Liver (tissue), 8 donors: ENCODE measurements at regions not wholly inside any gene's neighbourhood (a gene's known extent, or its start where the extent isn't known, plus 50 kb on each side); places are given as distances from the start of the nearest gene placed in this dataset.

Experiments
- DNase-seq: peaks from one replicate; pipeline ENCODE4 v3.0.0-alpha.2; 2017; ENCODE audit warnings: low spot score
- H3K27ac ChIP-seq, 2 donors: one replicate each; pipeline ENCODE4 v1.7.0; 2013; ENCODE audit warnings: inconsistent platforms in 2 of 2, low read length in 2 of 2, control low read depth in 1 of 2, low read depth in 1 of 2, mild to moderate bottlenecking in 1 of 2
- H3K27me3 ChIP-seq, 4 donors: one replicate each; pipeline versions ENCODE4 v1.6.1 to v1.7.0; 2013; ENCODE audit warnings: low read length in 3 of 4, inconsistent platforms in 1 of 4, mild to moderate bottlenecking in 1 of 4, moderate library complexity in 1 of 4; ENCODE audit not compliant: control insufficient read depth in 4 of 4, insufficient read depth in 4 of 4
- H3K36me3 ChIP-seq, 4 donors: one replicate each; pipeline versions ENCODE4 v1.6.1 to v1.7.0; 2013; ENCODE audit warnings: low read length in 3 of 4, mild to moderate bottlenecking in 3 of 4, low read depth in 1 of 4, moderate library complexity in 1 of 4; ENCODE audit not compliant: control insufficient read depth in 4 of 4, insufficient read depth in 3 of 4
- H3K4me1 ChIP-seq, 4 donors: one replicate each; pipeline versions ENCODE4 v1.6.1 to v1.7.0; 2013; ENCODE audit warnings: low read length in 3 of 4, mild to moderate bottlenecking in 3 of 4, moderate library complexity in 1 of 4; ENCODE audit not compliant: control insufficient read depth in 4 of 4, insufficient read depth in 4 of 4
- H3K4me3 ChIP-seq, 3 donors: one replicate each; pipeline versions ENCODE4 v1.6.1 to v1.7.0; 2013; ENCODE audit warnings: low read length in 3 of 3, control low read depth in 1 of 3, low read depth in 1 of 3, mild to moderate bottlenecking in 1 of 3
- H3K9ac ChIP-seq, 2 donors: one replicate each; pipeline ENCODE4 v1.7.0; 2013; ENCODE audit warnings: low read length in 2 of 2, mild to moderate bottlenecking in 2 of 2, moderate library complexity in 2 of 2, control low read depth in 1 of 2, low read depth in 1 of 2
- H3K9me3 ChIP-seq, 4 donors: one replicate each; pipeline versions ENCODE4 v1.6.1 to v1.7.0; 2013; ENCODE audit warnings: low read length in 3 of 4; ENCODE audit not compliant: control insufficient read depth in 4 of 4
- FOXA1 ChIP-seq: IDR thresholded peaks from 2 replicates; pipeline ENCODE4 v1.6.1; 2016; ENCODE audit warnings: antibody characterized with exemption
- FOXA2 ChIP-seq: IDR thresholded peaks from 2 replicates; pipeline ENCODE4 v1.6.1; 2016; ENCODE audit warnings: antibody characterized with exemption
- GABPA ChIP-seq, 2 donors: IDR thresholded peaks in 1 of 2; conservative IDR thresholded peaks in 1 of 2; 2 replicates each; pipeline ENCODE4 v1.6.1; 2016; ENCODE audit warnings: antibody characterized with exemption in 2 of 2, mild to moderate bottlenecking in 1 of 2, moderate library complexity in 1 of 2
- HNF4G ChIP-seq: IDR thresholded peaks from 2 replicates; pipeline ENCODE4 v1.6.1; 2016; ENCODE audit warnings: antibody characterized with exemption
- NR2F2 ChIP-seq: IDR thresholded peaks from 2 replicates; pipeline ENCODE4 v1.6.1; 2016; ENCODE audit warnings: antibody characterized with exemption
- RAD21 ChIP-seq, 2 donors: IDR thresholded peaks; 2 replicates each; pipeline ENCODE4 v1.6.1; 2016; ENCODE audit warnings: antibody characterized with exemption in 2 of 2, mild to moderate bottlenecking in 2 of 2
- RXRA ChIP-seq, 2 donors: IDR thresholded peaks; 2 replicates each; pipeline ENCODE4 v1.6.1; 2017 to 2018; ENCODE audit warnings: antibody characterized with exemption in 2 of 2, mild to moderate bottlenecking in 1 of 2
- SP1 ChIP-seq: IDR thresholded peaks from 2 replicates; pipeline ENCODE4 v1.6.1; 2018; ENCODE audit warnings: antibody characterized with exemption, mild to moderate bottlenecking
- TAF1 ChIP-seq: conservative IDR thresholded peaks from 2 replicates; pipeline ENCODE4 v1.6.1; 2016; ENCODE audit warnings: antibody characterized with exemption, mild to moderate bottlenecking
- YY1 ChIP-seq: IDR thresholded peaks from 2 replicates; pipeline ENCODE4 v1.6.1; 2016; ENCODE audit warnings: antibody characterized with exemption, mild to moderate bottlenecking
- WGBS: extraction: QIAGEN DNeasy Blood & Tissue Kit; methylation state at CpG from one replicate; pipeline ENCODE4 v1.1.7; 2013; 5-methylcytosine and 5-hydroxymethylcytosine counted together
- TF ChIP-seq, protein P1 (sequence below): fragments of 150-350 bp; IDR thresholded peaks from 2 replicates; pipeline ENCODE4 v1.5.1; 2017; ENCODE audit warnings: improper control_type of control experiment, low read depth, low read length; ENCODE audit not compliant: missing input control
- TF ChIP-seq, protein P2 (sequence below): IDR thresholded peaks from 2 replicates; pipeline ENCODE4 v1.6.1; 2016; ENCODE audit warnings: antibody characterized with exemption
- TF ChIP-seq, protein P3 (sequence below): IDR thresholded peaks from 2 replicates; pipeline ENCODE4 v1.6.1; 2016; ENCODE audit warnings: antibody characterized with exemption
- TF ChIP-seq, protein P4 (sequence below): IDR thresholded peaks from 2 replicates; pipeline ENCODE4 v1.6.1; 2016; ENCODE audit warnings: antibody characterized with exemption, mild to moderate bottlenecking
- donor health status: healthy.
- donor health status: healthy.
- donor health status: healthy.
- donor health status: healthy.
- donor health status: healthy.

DNA sequence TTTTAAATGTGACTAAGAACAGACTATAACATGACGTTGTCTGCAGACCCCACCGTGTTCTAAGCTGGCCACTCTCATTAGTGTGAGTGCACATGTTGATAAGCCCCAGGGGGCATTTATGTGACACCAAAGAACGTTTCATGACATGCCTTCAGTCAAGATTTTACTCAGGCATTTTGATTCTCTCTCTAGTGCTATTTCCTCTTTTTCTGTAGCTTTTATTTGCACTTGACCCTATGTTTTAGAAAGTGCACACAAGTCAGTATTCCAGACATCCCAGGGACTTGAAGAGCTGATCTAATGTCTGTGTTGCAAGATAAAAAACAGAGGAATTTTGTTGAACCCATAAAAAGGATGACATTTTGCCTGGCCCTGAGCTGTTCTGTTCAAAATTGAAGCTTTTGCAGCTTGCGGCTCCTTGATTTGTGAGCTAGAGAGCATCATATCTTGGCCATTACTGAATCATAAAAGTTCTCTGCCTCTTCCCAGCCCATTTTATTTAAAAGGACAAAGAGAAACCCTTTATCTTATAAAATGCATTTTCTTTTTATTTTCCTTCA is 80.9 kb upstream of the TYRP1 start:
- no peaks in the 10 kb centered on the region for H3K27me3 ChIP-seq
- no peak overlapping the region for H3K27ac ChIP-seq
- no peak overlapping the region for H3K4me3 ChIP-seq
- 55% methylated on average over 4 of the region's 4 CpGs for WGBS
- no peak for TF ChIP-seq RXRA (IDR thresholded peaks at IDR 0.05)
- TF ChIP-seq FOXA2 = no peak
- no peak for TF ChIP-seq FOXA1
- TF ChIP-seq, protein P1, sequence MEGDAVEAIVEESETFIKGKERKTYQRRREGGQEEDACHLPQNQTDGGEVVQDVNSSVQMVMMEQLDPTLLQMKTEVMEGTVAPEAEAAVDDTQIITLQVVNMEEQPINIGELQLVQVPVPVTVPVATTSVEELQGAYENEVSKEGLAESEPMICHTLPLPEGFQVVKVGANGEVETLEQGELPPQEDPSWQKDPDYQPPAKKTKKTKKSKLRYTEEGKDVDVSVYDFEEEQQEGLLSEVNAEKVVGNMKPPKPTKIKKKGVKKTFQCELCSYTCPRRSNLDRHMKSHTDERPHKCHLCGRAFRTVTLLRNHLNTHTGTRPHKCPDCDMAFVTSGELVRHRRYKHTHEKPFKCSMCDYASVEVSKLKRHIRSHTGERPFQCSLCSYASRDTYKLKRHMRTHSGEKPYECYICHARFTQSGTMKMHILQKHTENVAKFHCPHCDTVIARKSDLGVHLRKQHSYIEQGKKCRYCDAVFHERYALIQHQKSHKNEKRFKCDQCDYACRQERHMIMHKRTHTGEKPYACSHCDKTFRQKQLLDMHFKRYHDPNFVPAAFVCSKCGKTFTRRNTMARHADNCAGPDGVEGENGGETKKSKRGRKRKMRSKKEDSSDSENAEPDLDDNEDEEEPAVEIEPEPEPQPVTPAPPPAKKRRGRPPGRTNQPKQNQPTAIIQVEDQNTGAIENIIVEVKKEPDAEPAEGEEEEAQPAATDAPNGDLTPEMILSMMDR = no peak
- no peak for TF ChIP-seq HNF4G
- no peak for TF ChIP-seq RAD21 (IDR thresholded peaks at IDR 0.05)
- TF ChIP-seq, protein P2, sequence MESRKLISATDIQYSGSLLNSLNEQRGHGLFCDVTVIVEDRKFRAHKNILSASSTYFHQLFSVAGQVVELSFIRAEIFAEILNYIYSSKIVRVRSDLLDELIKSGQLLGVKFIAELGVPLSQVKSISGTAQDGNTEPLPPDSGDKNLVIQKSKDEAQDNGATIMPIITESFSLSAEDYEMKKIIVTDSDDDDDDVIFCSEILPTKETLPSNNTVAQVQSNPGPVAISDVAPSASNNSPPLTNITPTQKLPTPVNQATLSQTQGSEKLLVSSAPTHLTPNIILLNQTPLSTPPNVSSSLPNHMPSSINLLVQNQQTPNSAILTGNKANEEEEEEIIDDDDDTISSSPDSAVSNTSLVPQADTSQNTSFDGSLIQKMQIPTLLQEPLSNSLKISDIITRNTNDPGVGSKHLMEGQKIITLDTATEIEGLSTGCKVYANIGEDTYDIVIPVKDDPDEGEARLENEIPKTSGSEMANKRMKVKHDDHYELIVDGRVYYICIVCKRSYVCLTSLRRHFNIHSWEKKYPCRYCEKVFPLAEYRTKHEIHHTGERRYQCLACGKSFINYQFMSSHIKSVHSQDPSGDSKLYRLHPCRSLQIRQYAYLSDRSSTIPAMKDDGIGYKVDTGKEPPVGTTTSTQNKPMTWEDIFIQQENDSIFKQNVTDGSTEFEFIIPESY = no peak
- H3K36me3 ChIP-seq = no peaks in the 10 kb centered on the region
- no peaks in the 10 kb centered on the region for H3K4me1 ChIP-seq
- no peak for DNase-seq
- no peak overlapping the region for H3K9ac ChIP-seq
- H3K9me3 ChIP-seq = no peaks in the 10 kb centered on the region

DNA sequence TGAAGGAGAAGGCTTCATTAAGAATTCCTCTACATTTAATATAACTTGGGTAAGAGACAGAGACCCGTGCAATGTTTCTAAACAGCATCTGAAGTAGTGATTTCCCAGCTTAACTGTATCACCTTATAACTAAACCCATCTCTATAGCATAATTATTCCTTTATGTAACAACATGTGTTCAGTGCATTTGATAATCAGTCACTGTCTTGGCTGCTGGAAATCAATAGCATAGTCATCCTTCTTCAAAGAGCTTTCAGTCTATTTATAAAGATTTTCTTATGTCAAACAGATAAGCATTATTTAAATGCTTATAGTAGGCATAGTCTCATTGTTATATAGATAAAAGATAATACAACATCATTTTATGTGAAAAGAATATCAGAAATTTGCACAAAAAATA is 80.1 kb upstream of the TYRP1 start:
- no peak for DNase-seq
- no peaks in the 10 kb centered on the region for H3K9me3 ChIP-seq
- no peaks in the 10 kb centered on the region for H3K36me3 ChIP-seq
- TF ChIP-seq, protein P3, sequence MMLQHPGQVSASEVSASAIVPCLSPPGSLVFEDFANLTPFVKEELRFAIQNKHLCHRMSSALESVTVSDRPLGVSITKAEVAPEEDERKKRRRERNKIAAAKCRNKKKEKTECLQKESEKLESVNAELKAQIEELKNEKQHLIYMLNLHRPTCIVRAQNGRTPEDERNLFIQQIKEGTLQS = no peak
- TF ChIP-seq, protein P4, sequence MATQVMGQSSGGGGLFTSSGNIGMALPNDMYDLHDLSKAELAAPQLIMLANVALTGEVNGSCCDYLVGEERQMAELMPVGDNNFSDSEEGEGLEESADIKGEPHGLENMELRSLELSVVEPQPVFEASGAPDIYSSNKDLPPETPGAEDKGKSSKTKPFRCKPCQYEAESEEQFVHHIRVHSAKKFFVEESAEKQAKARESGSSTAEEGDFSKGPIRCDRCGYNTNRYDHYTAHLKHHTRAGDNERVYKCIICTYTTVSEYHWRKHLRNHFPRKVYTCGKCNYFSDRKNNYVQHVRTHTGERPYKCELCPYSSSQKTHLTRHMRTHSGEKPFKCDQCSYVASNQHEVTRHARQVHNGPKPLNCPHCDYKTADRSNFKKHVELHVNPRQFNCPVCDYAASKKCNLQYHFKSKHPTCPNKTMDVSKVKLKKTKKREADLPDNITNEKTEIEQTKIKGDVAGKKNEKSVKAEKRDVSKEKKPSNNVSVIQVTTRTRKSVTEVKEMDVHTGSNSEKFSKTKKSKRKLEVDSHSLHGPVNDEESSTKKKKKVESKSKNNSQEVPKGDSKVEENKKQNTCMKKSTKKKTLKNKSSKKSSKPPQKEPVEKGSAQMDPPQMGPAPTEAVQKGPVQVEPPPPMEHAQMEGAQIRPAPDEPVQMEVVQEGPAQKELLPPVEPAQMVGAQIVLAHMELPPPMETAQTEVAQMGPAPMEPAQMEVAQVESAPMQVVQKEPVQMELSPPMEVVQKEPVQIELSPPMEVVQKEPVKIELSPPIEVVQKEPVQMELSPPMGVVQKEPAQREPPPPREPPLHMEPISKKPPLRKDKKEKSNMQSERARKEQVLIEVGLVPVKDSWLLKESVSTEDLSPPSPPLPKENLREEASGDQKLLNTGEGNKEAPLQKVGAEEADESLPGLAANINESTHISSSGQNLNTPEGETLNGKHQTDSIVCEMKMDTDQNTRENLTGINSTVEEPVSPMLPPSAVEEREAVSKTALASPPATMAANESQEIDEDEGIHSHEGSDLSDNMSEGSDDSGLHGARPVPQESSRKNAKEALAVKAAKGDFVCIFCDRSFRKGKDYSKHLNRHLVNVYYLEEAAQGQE = no peak
- no peak for TF ChIP-seq NR2F2
- TF ChIP-seq, protein P1 = no peak
- TF ChIP-seq RAD21 (IDR thresholded peaks at IDR 0.05) = no peak
- TF ChIP-seq TAF1 = no peak
- TF ChIP-seq FOXA2 = no peak
- TF ChIP-seq SP1 = no peak
- no peak for TF ChIP-seq YY1
- TF ChIP-seq, protein P2 = no peak
- TF ChIP-seq FOXA1 = no peak
- TF ChIP-seq RXRA (IDR thresholded peaks at IDR 0.05) = no peak
- no peak for TF ChIP-seq GABPA (IDR thresholded peaks at IDR 0.05 in 1 of 2, conservative IDR thresholded peaks at IDR 0.05 in 1 of 2)
- H3K9ac ChIP-seq = no peak overlapping the region
- no peak overlapping the region for H3K4me3 ChIP-seq
- no peaks in the 10 kb centered on the region for H3K27me3 ChIP-seq
- no peak overlapping the region for H3K27ac ChIP-seq
- H3K4me1 ChIP-seq = no peaks in the 10 kb centered on the region
- 63% methylated on average over 1 of the region's 1 CpG for WGBS
